Nephron progenitor cell (in vitro differentiated cells): ENCODE measurements at regions not wholly inside any gene's neighbourhood (a gene's known extent, or its start where the extent isn't known, plus 50 kb on each side); places are given as distances from the start of the nearest gene placed in this dataset.

ENCODE experiments used
- DNase-seq: peaks from one replicate; pipeline ENCODE4 v3.0.0; 2021
- H3K27ac Mint-ChIP-seq: 2 replicates; pipeline ENCODE4 v1.8.0; 2021; ENCODE audit warnings: mild to moderate bottlenecking, moderate library complexity, mixed read lengths
- H3K27me3 Mint-ChIP-seq: 2 replicates; pipeline ENCODE4 v1.8.0; 2021; ENCODE audit warnings: mild to moderate bottlenecking, low read depth, mixed read lengths; ENCODE audit not compliant: poor library complexity
- H3K36me3 Mint-ChIP-seq: 2 replicates; pipeline ENCODE4 v1.8.0; 2021; ENCODE audit warnings: low read depth, mixed read lengths
- H3K4me1 Mint-ChIP-seq: 2 replicates; pipeline ENCODE4 v1.8.0; 2021; ENCODE audit warnings: mixed read lengths
- H3K4me3 Mint-ChIP-seq: 2 replicates; pipeline ENCODE4 v1.8.0; 2021; ENCODE audit warnings: mild to moderate bottlenecking, moderate library complexity, mixed read lengths
- H3K9me3 Mint-ChIP-seq: 2 replicates; pipeline ENCODE4 v1.8.0; 2021; ENCODE audit warnings: mild to moderate bottlenecking, moderate library complexity, mixed read lengths
- CTCF ChIP-seq: fragments of 200-600 bp; sonication (generic); IDR thresholded peaks from 2 replicates; pipeline ENCODE4 v1.5.0; 2021; ENCODE audit warnings: antibody characterized with exemption

- no peak for DNase-seq
- no peaks in the 10 kb centered on the region for H3K36me3 Mint-ChIP-seq
- TF ChIP-seq CTCF, result no peak
- H3K9me3 Mint-ChIP-seq, result no peaks in the 10 kb centered on the region
- H3K4me3 Mint-ChIP-seq, result no peak overlapping the region
- peaks cover 10% of the 10 kb centered on the region for H3K4me1 Mint-ChIP-seq
- H3K27me3 Mint-ChIP-seq, result peaks cover 3% of the 10 kb centered on the region
- peak overlapping the region; percentile 62 for H3K27ac Mint-ChIP-seq
These were observed 95.1 kb upstream of the NRXN3 start for GRCh38 chr14:78075033-78075432.

GRCh38 chr14:78075555-78076277, 94.5 kb upstream of the NRXN3 start:
- Mint-ChIP-seq H3K27ac (peak overlapping the region; percentile 62), H3K4me1 (peaks cover 10% of the 10 kb centered on the region), H3K27me3 (peaks cover 7% of the 10 kb centered on the region)

GRCh38 chr14:78081245-78081644, 88.9 kb upstream of the NRXN3 start:
- Mint-ChIP-seq H3K4me3 (no peak overlapping the region), H3K36me3 (no peaks in the 10 kb centered on the region), H3K27ac (no peak overlapping the region), H3K27me3 (peaks cover 8% of the 10 kb centered on the region), H3K9me3 (no peaks in the 10 kb centered on the region), H3K4me1 (peaks cover 2% of the 10 kb centered on the region)
- no peak for TF ChIP-seq CTCF
- no peak for DNase-seq

More at GRCh38 chr14:78075555-78076277, 94.5 kb upstream of the NRXN3 start:
- H3K36me3 Mint-ChIP-seq, result no peaks in the 10 kb centered on the region
- no peak overlapping the region for H3K4me3 Mint-ChIP-seq
- DNase-seq, result no peak
- H3K9me3 Mint-ChIP-seq, result no peaks in the 10 kb centered on the region
- no peak for TF ChIP-seq CTCF

- Mint-ChIP-seq H3K36me3 (no peaks in the 10 kb centered on the region), H3K9me3 (no peaks in the 10 kb centered on the region), H3K27me3 (peaks cover 10% of the 10 kb centered on the region), H3K4me3 (no peak overlapping the region), H3K27ac (no peak overlapping the region), H3K4me1 (peaks cover 5% of the 10 kb centered on the region)
- DNase-seq, result no peak
- no peak for TF ChIP-seq CTCF
These were observed 86.3 kb upstream of the NRXN3 start for GRCh38 chr14:78083837-78084236.

- H3K9me3 Mint-ChIP-seq, result no peaks in the 10 kb centered on the region
- H3K4me1 Mint-ChIP-seq, result peaks cover 20% of the 10 kb centered on the region
- H3K4me3 Mint-ChIP-seq, result no peak overlapping the region
- TF ChIP-seq CTCF, result no peak
- DNase-seq, result no peak
- no peak overlapping the region for H3K27ac Mint-ChIP-seq
- H3K36me3 Mint-ChIP-seq, result no peaks in the 10 kb centered on the region
- peaks cover 7% of the 10 kb centered on the region for H3K27me3 Mint-ChIP-seq
These were observed 83.8 kb upstream of the NRXN3 start for GRCh38 chr14:78086342-78086741.

GRCh38 chr14:78088916-78089315, 81.3 kb upstream of the NRXN3 start:
- H3K27ac Mint-ChIP-seq, result no peak overlapping the region
- no peak for DNase-seq
- H3K4me1 Mint-ChIP-seq, result peaks cover 29% of the 10 kb centered on the region
- H3K36me3 Mint-ChIP-seq, result no peaks in the 10 kb centered on the region
- no peak overlapping the region for H3K4me3 Mint-ChIP-seq
- peaks cover 4% of the 10 kb centered on the region for H3K27me3 Mint-ChIP-seq
- H3K9me3 Mint-ChIP-seq, result no peaks in the 10 kb centered on the region
- no peak for TF ChIP-seq CTCF
